Panc1 (cell line): ENCODE measurements at regions not wholly inside any gene's neighbourhood (a gene's known extent, or its start where the extent isn't known, plus 50 kb on each side); places are given as distances from the start of the nearest gene placed in this dataset.

Experiments used
- CTCF ChIP-seq: fragments of 450-650 bp; IDR thresholded peaks from 2 replicates; pipeline ENCODE4 v1.5.1; 2017; ENCODE audit warnings: mild to moderate bottlenecking
- POLR2AphosphoS5 ChIP-seq: IDR thresholded peaks from 2 replicates; pipeline ENCODE4 v1.6.1; 2012; ENCODE audit warnings: mild to moderate bottlenecking, low read depth, low read length, moderate library complexity
- REST ChIP-seq, 2 experiments: IDR thresholded peaks; 2 replicates each; pipeline ENCODE4 v1.6.1; 2011 to 2012; ENCODE audit warnings: low read depth in 2 of 2, control low read depth in 1 of 2, low read length in 1 of 2, mild to moderate bottlenecking in 1 of 2, moderate library complexity in 1 of 2; ENCODE audit not compliant: insufficient read depth in 1 of 2
- SIN3A ChIP-seq: IDR thresholded peaks from 2 replicates; pipeline ENCODE4 v1.6.1; 2012; ENCODE audit warnings: low read depth, mild to moderate bottlenecking, low read length, moderate library complexity, borderline replicate concordance; ENCODE audit not compliant: insufficient read depth

GRCh38 chr14:29168149-29168548, 401.6 kb downstream of the FOXG1 start:
- TF ChIP-seq CTCF (no peak), POLR2AphosphoS5 (no peak), SIN3A (no peak), REST (IDR thresholded peaks at IDR 0.05; ENCODE audit: insufficient read depth in 1 of 2, low read depth in 2 of 2, low read length in 1 of 2) (no peak)
